ENCODE measurements at regions not wholly inside any gene's neighbourhood (a gene's known extent, or its start where the extent isn't known, plus 50 kb on each side); places are given as distances from the start of the nearest gene placed in this dataset.
A peak's percentile ranks its signal among the peaks of the same experiment; 100 is the strongest.

DNA sequence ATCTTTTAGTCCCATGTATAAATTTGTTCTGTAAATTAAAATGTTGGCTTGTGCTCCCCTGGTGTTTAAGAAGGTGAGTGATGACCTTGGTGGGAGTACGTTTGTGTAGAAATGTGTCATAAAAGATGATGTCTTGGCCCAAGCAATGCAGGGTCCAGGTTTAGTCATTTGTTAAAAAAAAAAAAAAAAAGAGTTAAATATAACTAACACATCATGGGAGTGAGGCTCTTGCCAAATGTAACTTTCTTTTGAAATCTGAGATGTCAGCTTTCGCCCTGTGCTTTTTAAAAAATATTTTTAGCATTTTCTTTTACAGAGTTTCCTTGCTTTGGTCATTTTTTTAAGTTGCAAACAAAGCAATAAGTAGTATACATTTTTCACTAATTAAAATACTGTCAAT lies 135.6 kb downstream of the FBXO8 start:
- Histone ChIP-seq H3K4me1 (ENCODE audit: insufficient read depth, low read length) (no peaks in the 10 kb centered on the region), H3K9ac (ENCODE audit: low read depth, low read length) (no peak overlapping the region), H3K4me3 (ENCODE audit: low read length) (no peak overlapping the region), H3K36me3 (ENCODE audit: insufficient read depth, low read depth, low read length) (no peaks in the 10 kb centered on the region), H3K27me3 (ENCODE audit: insufficient read depth, low read length) (no peaks in the 10 kb centered on the region), H3K9me3 (ENCODE audit: insufficient read depth, low read depth, low read length) (no peaks in the 10 kb centered on the region), H3K27ac (ENCODE audit: low read length) (no peak overlapping the region)

- Histone ChIP-seq H3K36me3 (ENCODE audit: insufficient read depth, low read depth, low read length) (no peaks in the 10 kb centered on the region), H3K4me1 (ENCODE audit: insufficient read depth, low read length) (no peaks in the 10 kb centered on the region), H3K4me3 (ENCODE audit: low read length) (no peak overlapping the region), H3K9me3 (ENCODE audit: insufficient read depth, low read depth, low read length) (no peaks in the 10 kb centered on the region), H3K27me3 (ENCODE audit: insufficient read depth, low read length) (no peaks in the 10 kb centered on the region), H3K9ac (ENCODE audit: low read depth, low read length) (no peak overlapping the region), H3K27ac (ENCODE audit: low read length) (no peak overlapping the region)
These were observed 139.4 kb downstream of the FBXO8 start for GRCh38 chr4:174144106-174144505.

DNA sequence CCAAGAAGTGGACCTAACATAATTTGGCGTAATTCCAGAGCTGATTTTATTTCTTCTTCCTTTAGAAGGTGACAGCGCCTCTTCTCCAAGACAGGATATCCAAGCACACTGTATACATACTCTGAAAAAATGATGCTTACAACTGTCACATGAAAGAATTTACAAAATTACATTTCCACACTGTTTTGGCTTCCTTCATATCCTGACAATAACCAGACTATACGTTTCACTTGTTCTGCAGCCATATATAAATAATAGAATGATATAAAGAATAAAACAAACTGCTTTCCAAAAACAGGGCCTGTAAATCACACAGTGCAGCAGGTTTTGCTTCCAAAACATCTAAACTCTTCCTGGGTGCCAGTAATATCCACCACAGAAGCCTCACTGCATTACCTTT lies 141.6 kb downstream of the FBXO8 start:
- Histone ChIP-seq H3K9ac (ENCODE audit: low read depth, low read length) (no peak overlapping the region), H3K4me3 (ENCODE audit: low read length) (no peak overlapping the region), H3K27me3 (ENCODE audit: insufficient read depth, low read length) (no peaks in the 10 kb centered on the region), H3K9me3 (ENCODE audit: insufficient read depth, low read depth, low read length) (no peaks in the 10 kb centered on the region), H3K36me3 (ENCODE audit: insufficient read depth, low read depth, low read length) (no peaks in the 10 kb centered on the region), H3K27ac (ENCODE audit: low read length) (no peak overlapping the region), H3K4me1 (ENCODE audit: insufficient read depth, low read length) (no peaks in the 10 kb centered on the region)

GRCh38 chr4:174138616-174139015 lies 144.9 kb downstream of the FBXO8 start:
- Histone ChIP-seq H3K4me1 (ENCODE audit: insufficient read depth, low read length) (peaks cover 8% of the 10 kb centered on the region; the same call in 1 of the 2 replicates), H3K9ac (ENCODE audit: low read depth, low read length) (no peak overlapping the region), H3K4me3 (ENCODE audit: low read length) (no peak overlapping the region), H3K27ac (ENCODE audit: low read length) (no peak overlapping the region), H3K36me3 (ENCODE audit: insufficient read depth, low read depth, low read length) (no peaks in the 10 kb centered on the region), H3K27me3 (ENCODE audit: insufficient read depth, low read length) (no peaks in the 10 kb centered on the region), H3K9me3 (ENCODE audit: insufficient read depth, low read depth, low read length) (no peaks in the 10 kb centered on the region)

DNA sequence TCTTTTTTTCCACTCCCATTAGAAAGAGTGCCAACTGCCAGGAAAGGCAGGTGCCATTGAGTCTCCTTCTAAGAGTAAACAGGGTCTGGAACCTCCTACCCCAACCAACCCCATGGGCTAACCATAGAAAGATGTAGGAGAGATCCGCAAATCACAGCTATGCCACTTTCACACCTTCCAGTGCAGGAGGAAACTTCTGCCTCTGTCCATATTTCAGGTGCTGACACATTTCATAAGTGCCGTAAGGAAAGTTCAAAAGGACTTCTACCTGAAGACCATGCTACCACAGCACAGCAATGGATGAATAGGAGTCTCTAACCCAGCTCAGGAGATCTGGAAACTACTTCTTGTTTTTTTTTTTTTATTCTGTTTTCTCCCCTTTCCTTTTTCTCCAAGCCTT lies 145.8 kb downstream of the FBXO8 start:
- H3K4me1 ChIP-seq (ENCODE audit: insufficient read depth, low read length) = peaks cover 8% of the 10 kb centered on the region; the same call in 1 of the 2 replicates
- H3K9me3 ChIP-seq (ENCODE audit: insufficient read depth, low read depth, low read length) = no peaks in the 10 kb centered on the region
- H3K9ac ChIP-seq (ENCODE audit: low read depth, low read length) = no peak overlapping the region
- H3K4me3 ChIP-seq (ENCODE audit: low read length) = no peak overlapping the region
- no peak overlapping the region for H3K27ac ChIP-seq (ENCODE audit: low read length)
- no peaks in the 10 kb centered on the region for H3K36me3 ChIP-seq (ENCODE audit: insufficient read depth, low read depth, low read length)
- no peaks in the 10 kb centered on the region for H3K27me3 ChIP-seq (ENCODE audit: insufficient read depth, low read length)

- Histone ChIP-seq H3K27me3 (ENCODE audit: insufficient read depth, low read length) (no peaks in the 10 kb centered on the region), H3K27ac (ENCODE audit: low read length) (no peak overlapping the region), H3K4me1 (ENCODE audit: insufficient read depth, low read length) (peaks cover 8% of the 10 kb centered on the region; the same call in 1 of the 2 replicates), H3K4me3 (ENCODE audit: low read length) (peak overlapping the region; percentile 23; the same call in 1 of the 2 replicates), H3K9me3 (ENCODE audit: insufficient read depth, low read depth, low read length) (no peaks in the 10 kb centered on the region), H3K36me3 (ENCODE audit: insufficient read depth, low read depth, low read length) (no peaks in the 10 kb centered on the region), H3K9ac (ENCODE audit: low read depth, low read length) (no peak overlapping the region)
These were observed 147.5 kb downstream of the FBXO8 start for GRCh38 chr4:174135936-174136406.

DNA sequence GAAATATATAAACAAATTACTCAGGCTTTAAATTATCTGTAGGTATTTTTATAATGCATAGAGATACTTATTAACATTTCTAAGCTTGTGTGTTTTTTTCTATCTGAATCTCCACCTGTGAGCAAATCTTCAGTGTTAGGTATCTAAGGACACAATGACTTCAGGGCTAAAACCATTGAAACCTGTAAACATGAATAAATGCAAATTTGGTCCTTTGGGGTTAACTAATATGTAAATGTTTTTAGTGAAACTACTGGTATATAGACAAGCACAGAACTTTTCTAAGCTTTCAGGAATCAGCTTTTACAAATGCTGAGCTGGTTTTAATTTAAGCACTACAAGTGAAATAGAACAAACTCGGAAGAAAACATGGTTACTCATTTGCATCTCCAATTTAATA lies 147.9 kb downstream of the FBXO8 start:
- Histone ChIP-seq H3K27ac (ENCODE audit: low read length) (no peak overlapping the region), H3K9ac (ENCODE audit: low read depth, low read length) (no peak overlapping the region), H3K9me3 (ENCODE audit: insufficient read depth, low read depth, low read length) (no peaks in the 10 kb centered on the region), H3K4me3 (ENCODE audit: low read length) (peak overlapping the region; percentile 23; the same call in 1 of the 2 replicates), H3K27me3 (ENCODE audit: insufficient read depth, low read length) (no peaks in the 10 kb centered on the region), H3K4me1 (ENCODE audit: insufficient read depth, low read length) (peaks cover 8% of the 10 kb centered on the region; the same call in 1 of the 2 replicates), H3K36me3 (ENCODE audit: insufficient read depth, low read depth, low read length) (no peaks in the 10 kb centered on the region)

DNA sequence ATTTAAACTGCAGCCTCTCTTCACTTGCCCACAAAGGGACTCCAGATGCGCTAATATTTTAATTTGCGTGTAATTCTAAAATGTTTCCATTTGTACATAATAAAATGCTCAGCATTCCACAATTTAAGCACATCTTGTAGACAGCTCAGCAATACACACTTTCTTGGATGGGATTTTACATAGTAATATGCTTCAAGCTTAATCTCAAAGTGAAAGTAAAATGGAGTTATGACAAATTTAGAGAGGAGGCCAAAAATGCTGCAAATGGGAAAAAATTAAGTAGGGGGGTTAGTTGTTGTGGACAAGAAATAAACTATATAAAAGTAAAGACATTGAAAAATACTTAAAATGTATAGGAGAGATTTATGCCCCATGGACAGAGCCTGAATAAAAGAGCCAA lies 149.1 kb downstream of the FBXO8 start:
- H3K9me3 ChIP-seq (ENCODE audit: insufficient read depth, low read depth, low read length) = no peaks in the 10 kb centered on the region
- no peak overlapping the region for H3K4me3 ChIP-seq (ENCODE audit: low read length)
- H3K27me3 ChIP-seq (ENCODE audit: insufficient read depth, low read length) = no peaks in the 10 kb centered on the region
- no peak overlapping the region for H3K9ac ChIP-seq (ENCODE audit: low read depth, low read length)
- peaks cover 8% of the 10 kb centered on the region; the same call in 1 of the 2 replicates for H3K4me1 ChIP-seq (ENCODE audit: insufficient read depth, low read length)
- no peak overlapping the region for H3K27ac ChIP-seq (ENCODE audit: low read length)
- no peaks in the 10 kb centered on the region for H3K36me3 ChIP-seq (ENCODE audit: insufficient read depth, low read depth, low read length)

- Histone ChIP-seq H3K4me3 (ENCODE audit: low read length) (no peak overlapping the region), H3K9ac (ENCODE audit: low read depth, low read length) (no peak overlapping the region), H3K27me3 (ENCODE audit: insufficient read depth, low read length) (no peaks in the 10 kb centered on the region), H3K36me3 (ENCODE audit: insufficient read depth, low read depth, low read length) (no peaks in the 10 kb centered on the region), H3K4me1 (ENCODE audit: insufficient read depth, low read length) (peaks cover 8% of the 10 kb centered on the region; the same call in 1 of the 2 replicates), H3K27ac (ENCODE audit: low read length) (no peak overlapping the region), H3K9me3 (ENCODE audit: insufficient read depth, low read depth, low read length) (no peaks in the 10 kb centered on the region)
These were observed 149.9 kb downstream of the FBXO8 start for GRCh38 chr4:174133551-174133950.

GRCh38 chr4:174131901-174132300 lies 151.6 kb downstream of the FBXO8 start:
- Histone ChIP-seq H3K9ac (ENCODE audit: low read depth, low read length) (no peak overlapping the region), H3K9me3 (ENCODE audit: insufficient read depth, low read depth, low read length) (no peaks in the 10 kb centered on the region), H3K4me3 (ENCODE audit: low read length) (no peak overlapping the region), H3K27me3 (ENCODE audit: insufficient read depth, low read length) (no peaks in the 10 kb centered on the region), H3K36me3 (ENCODE audit: insufficient read depth, low read depth, low read length) (no peaks in the 10 kb centered on the region), H3K4me1 (ENCODE audit: insufficient read depth, low read length) (peaks cover 8% of the 10 kb centered on the region; the same call in 1 of the 2 replicates), H3K27ac (ENCODE audit: low read length) (no peak overlapping the region)

GRCh38 chr4:174122705-174123104 lies 160.8 kb downstream of the FBXO8 start:
- Histone ChIP-seq H3K4me3 (ENCODE audit: low read length) (no peak overlapping the region), H3K4me1 (ENCODE audit: insufficient read depth, low read length) (no peaks in the 10 kb centered on the region), H3K27me3 (ENCODE audit: insufficient read depth, low read length) (no peaks in the 10 kb centered on the region; the same call in 1 of the 2 replicates), H3K9me3 (ENCODE audit: insufficient read depth, low read depth, low read length) (no peaks in the 10 kb centered on the region), H3K9ac (ENCODE audit: low read depth, low read length) (no peak overlapping the region), H3K36me3 (ENCODE audit: insufficient read depth, low read depth, low read length) (no peaks in the 10 kb centered on the region), H3K27ac (ENCODE audit: low read length) (no peak overlapping the region)

GRCh38 chr4:174120446-174121295 lies 162.8 kb downstream of the FBXO8 start:
- H3K4me1 ChIP-seq (ENCODE audit: insufficient read depth, low read length) = no peaks in the 10 kb centered on the region
- H3K9ac ChIP-seq (ENCODE audit: low read depth, low read length) = no peak overlapping the region
- H3K9me3 ChIP-seq (ENCODE audit: insufficient read depth, low read depth, low read length) = no peaks in the 10 kb centered on the region
- no peaks in the 10 kb centered on the region for H3K36me3 ChIP-seq (ENCODE audit: insufficient read depth, low read depth, low read length)
- H3K27me3 ChIP-seq (ENCODE audit: insufficient read depth, low read length) = no peaks in the 10 kb centered on the region; the same call in 1 of the 2 replicates
- peak overlapping the region; percentile 54; the same call in 1 of the 2 replicates for H3K4me3 ChIP-seq (ENCODE audit: low read length)
- H3K27ac ChIP-seq (ENCODE audit: low read length) = no peak overlapping the region
